GM18520 (cell line): ENCODE measurements at regions not wholly inside any gene's neighbourhood (a gene's known extent, or its start where the extent isn't known, plus 50 kb on each side); places are given as distances from the start of the nearest gene placed in this dataset.
"Not testable (repeated sequence)": the region's sequence is repeated elsewhere in the genome, so short reads cannot be mapped to it uniquely, and the experiment has no call there.

Experiments used
- ATAC-seq: cut with Tn5 transposase; IDR thresholded peaks from one replicate; pipeline ENCODE4 v1.9.1; 2021; ENCODE audit not compliant: unreplicated experiment

DNA sequence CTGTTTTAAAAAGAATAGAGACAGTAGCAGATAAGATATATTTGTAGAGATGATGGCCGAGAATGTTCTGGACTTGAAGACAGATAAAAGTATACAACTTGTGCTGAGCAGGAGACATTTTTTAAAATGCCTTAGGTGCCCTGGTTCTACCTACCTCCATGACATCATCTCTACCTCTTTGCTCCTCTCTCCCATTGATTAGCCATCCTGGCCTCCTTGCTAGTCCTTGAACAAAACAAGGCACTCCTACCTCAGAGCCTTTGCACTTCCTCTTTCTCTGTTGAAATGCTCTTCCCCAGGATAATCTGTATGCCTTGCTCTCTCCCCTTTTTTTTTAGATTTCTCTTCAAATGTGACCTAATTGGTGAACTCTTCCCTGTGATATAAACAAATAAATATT lies 92.6 kb upstream of the MAGI3 start:
- ATAC-seq: no peak

DNA sequence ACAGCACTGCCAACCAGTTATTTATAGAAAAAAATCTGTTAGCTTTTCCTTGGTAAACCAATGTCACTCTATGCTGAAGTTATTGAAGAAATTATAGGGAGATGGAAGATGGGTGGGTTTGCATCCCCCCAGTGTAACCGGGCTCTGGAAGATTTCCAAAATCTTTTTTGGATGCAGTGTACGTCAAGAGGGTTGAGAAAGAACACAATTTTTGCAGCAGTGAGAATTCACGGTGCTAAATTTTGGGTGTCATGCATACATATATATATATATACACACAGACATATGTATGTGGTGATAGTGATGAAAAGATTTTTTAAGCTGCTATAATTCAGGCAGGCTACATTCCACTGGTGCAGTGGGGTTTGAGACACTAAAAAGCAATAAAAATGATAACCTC lies 91.4 kb upstream of the MAGI3 start:
- no peak for ATAC-seq

DNA sequence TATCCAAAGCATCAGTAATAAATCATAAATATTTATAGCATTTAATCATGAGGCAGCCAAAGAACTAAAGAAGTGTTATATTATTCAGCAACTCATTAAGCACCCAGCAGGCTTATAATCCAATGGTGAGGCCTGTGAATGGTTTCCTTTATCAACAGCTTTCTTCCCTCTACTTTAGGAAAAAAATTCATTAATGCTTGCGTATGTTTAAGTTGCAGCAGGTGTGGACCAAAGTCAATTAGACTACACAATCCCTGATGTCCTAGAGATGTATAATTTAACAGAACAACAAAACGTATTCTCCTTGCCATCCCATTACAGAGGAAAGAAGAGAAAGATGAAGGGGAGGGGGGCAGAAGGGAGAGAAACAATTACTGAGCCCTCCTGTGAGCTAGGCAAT lies 87.7 kb upstream of the MAGI3 start:
- ATAC-seq: no peak

DNA sequence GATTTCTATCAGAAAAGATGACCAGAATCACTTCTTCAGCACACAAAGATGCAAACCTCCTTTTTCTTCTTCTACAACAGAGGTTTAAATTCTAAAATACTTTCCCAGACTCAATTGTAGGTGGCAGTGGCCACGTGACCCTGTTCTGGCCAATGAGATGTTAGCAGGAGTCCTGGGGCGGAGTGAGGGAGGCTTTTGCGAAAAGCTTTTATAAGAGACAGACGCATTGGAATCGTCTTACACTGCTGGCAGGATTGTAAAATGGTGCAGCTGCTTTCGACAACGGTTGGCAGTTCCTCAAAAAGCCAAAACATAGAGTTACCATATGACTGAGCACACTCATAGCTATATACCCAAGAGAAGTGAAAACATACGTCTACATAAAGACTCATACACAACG lies 87.0 kb upstream of the MAGI3 start:
- no peak for ATAC-seq

DNA sequence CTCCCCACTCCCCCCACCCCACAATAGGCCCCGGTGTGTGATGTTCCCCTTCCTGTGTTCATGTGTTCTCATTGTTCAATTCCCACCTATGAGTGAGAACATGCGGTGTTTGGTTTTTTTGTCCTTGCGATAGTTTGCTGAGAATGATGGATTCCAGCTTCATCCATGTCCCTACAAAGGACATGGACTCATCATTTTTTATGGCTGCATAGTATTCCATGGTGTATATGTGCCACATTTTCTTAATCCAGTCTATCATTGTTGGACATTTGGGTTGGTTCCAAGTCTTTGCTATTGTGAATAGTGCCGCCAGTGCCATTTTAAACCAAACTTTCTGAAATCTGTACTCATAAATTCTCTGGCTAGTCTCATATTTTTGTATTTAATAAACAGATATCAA lies 85.3 kb upstream of the MAGI3 start:
- ATAC-seq: not testable (repeated sequence)

DNA sequence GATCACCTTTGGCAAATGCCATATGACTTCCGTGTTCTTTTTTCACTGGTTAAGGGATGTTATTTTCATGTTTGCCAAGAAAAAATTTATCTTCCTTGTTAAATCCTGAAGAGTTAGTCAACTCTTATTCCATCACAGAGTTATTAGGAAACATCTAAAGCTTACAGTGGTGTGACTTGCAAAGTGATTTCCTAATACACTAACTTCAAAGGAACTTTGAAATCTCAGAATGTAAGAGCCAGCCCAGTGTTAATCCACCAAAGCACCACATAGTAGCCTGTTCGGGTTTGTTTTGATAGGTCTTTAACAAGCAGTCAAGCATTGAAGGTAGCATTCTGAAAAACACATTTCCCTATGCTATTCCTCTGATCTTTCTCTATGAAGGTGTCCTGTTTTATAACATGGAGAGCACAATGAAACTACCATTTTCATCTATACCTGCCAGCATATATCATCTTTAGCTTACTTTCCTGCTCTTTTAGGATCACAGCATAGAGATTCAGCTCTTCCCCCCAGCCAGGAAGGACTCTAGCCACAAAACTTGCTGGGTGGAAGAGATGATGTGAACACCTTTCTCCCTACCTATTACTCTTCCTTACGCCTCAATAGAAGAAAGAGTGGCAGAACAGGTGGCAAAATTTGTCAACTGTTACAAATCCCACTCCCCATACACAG lies 82.4 kb upstream of the MAGI3 start:
- ATAC-seq: no peak

DNA sequence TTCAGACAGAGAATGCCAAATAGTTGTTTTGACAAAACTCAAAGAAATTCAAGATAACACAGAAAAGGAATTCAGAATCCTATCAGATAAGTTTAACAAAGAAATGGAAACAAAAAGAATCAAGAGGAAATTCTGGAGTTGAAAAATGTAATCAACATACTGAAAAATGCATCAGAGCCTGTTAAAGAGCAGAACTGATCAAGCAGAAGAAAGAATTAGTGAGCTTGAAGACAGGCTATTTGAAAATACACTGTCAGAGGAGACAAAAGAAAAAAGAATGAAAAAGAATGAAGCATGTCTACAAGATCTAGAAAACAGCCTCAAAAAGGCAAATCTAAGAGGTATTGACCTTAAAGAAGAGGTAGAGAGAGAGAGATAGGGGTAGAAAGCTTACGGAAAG lies 77.7 kb upstream of the MAGI3 start:
- ATAC-seq: not testable (repeated sequence)

DNA sequence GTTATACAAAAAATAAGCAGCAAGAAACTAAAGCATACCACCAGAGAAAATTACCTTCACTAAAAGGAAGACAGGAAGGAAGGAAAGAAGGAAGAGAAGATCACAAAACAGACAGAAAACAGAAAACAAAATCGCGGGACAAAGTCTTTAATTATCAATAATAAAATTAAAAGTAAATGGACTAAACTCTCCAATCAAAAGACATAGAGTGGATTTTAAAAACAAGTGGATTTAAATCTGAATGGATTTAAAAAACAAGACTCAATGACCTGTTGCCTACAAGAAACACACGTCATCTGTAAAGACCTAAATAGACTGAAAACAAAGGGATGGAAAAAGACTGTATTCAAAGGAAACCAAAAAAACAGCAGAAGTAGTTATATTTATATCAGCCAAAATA lies 75.7 kb upstream of the MAGI3 start:
- no peak for ATAC-seq

DNA sequence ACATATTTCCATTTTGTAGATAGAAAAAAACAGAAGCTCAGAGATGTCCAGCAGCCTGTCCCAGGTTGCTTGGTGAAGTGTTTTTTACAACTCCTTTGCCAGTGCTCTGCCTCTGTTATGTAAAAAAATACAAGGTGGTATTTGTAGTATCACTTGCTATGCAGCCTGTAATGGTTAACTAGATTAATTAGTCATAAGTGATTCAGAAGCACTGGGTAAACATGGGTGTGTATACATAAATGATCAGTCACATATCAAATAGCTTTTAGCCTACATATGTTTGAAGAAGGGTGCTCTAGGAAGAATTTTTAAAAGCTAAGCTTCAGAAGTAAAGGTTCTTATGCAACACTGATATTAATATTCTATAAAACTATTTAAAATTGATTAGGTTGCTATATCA lies 70.0 kb upstream of the MAGI3 start:
- no peak for ATAC-seq

DNA sequence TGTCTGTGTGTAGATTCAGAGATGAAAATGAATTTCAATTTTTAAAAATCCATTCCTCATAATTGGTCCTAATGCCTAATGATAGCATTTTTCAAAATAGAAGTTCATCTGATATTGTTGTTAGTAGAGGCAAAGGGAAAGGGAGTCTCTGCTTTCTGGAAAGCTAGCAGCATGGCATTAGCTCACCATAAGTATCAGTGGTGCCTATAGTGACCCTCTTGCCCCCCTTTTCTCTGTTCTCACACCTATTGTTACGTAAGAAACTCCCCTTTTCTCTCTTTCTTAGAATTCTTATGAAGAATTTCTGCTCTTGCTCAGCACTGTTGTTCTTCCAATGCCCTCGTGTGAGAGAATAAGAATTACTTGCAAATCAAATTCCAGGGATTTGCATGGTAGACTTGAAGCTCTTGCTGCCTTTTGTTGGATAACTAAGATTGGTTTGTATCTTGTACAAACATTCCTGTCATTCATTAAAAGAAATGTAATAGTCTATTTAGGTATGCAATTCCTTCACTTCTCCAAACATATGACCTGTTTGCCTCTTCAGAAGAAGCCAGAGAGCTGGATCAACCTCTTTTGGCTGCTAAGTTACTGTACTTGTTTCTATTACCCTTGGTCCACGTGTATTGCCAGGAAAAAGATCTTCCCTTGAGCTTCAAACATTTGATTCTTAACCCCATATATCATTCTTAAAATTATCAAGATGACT lies 69.2 kb upstream of the MAGI3 start:
- ATAC-seq: no peak

DNA sequence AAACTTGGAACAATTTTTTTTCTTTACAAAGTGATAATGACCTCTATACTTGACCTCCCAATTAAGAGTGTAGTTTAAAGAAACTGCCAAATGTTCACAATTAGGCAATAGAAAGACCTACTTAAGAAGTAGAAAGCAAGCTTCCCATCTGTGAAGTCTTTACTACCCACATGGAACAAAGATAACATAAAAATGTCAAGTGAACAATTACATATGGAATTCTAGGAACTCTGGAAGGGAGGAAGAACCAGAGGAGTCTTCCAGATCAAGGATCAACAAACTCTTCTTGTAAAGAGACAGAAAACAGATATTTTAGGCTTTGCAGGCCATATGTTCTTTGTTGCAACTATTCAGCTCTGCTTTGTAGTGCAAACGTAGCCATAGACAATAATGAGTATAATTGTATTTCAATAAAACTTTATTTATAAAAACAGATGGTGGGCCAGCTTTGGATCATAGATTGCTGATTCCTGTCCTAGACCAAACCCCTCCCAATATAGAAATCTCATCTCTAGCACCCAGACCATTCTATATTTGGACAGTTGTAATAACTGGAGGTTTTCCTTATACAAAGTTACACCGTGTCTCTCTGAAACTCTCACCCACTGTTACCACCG lies 68.4 kb upstream of the MAGI3 start:
- no peak for ATAC-seq

DNA sequence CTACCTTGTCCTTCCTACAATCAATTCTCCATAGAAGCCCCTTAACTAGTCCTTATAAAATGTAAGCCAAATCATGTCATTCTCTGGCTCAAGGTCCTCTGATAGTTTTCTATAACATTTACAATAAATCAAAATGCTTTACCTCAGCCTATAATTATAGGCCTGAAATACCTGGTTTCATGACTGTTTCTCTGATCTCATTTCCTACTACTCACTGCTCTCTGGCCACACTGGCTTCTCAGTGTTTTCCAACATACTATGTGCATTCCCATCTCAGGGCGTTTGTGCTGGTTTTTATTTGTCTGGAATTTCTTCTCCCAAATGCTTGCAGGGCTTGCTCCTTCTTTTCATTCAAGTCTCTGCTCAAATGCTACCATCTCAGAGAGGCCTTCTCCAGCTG lies 67.9 kb upstream of the MAGI3 start:
- no peak for ATAC-seq

DNA sequence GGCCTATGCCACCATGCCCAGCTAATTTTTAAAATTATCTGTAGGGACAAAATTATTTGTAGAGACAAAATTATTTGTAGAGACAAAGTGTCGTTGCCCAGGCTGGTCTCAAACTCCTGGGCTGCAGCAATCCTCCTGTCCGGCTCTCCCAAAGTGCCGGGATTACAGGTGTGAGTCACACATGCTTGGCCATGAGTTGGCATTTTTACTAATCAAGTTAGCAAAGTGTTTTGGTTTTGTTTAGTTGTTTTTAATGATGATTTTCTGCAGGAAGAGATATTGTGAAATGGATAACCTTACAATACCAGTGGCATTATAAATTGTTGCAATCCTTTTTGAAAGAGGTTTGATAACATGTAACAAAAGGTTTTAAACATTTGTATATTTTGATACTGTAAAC lies 65.3 kb upstream of the MAGI3 start:
- no peak for ATAC-seq

DNA sequence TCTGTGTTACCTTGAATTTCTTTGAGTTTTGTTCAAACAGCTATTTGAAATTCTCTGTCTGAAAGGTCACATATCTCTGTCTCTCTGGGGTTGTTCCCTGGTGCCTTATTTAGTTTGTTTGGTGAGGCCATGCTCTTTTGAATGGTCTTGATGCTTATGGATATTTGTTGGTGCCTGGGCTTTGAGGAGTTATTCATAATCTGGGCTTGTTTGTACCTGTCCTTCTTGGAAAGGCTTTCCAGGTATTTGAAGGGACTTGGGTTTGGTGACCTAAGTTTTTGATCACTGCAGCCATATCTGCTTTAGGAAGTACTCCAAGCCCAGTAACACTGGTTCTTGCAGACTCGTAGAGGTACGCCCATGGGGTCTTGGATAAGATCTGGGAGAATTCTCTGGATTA lies 63.3 kb upstream of the MAGI3 start:
- ATAC-seq: no peak

DNA sequence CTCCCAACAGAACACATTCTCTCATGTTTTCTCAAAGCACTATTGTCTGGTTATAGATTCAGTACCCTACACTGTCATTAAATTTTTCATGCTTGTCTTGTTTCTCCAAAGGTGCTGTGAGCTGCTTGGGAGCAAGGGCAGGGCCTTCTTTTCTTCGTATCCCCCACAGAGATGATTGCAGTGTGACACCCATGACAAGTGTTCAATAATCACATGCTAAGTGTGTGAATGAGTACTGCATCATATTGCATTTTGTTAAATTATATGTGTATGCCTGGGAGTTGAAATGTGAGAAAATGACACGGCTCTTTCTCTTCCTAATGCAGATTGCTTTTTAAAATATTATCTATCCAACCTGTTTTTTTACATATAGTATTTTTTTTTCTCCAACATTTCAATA lies 57.3 kb upstream of the MAGI3 start:
- no peak for ATAC-seq

DNA sequence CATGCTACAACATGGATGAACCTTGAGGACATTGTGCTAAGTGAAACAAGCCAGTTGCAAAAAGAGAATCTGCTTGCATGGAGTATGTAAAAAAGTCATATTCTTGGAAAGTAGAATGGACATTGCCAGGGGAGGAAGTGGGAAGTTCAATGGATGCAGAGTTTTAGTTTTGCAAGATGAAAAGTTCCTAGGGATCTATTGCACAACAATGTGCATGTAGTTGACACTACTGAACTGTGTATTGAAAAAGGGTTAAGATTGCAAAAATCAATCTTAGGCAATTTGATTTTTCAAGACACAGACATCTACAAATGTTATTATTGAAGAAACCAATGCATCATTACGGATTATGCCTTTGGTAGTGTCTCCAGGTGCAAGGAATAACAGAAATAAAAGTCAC lies 50.3 kb upstream of the MAGI3 start:
- ATAC-seq: no peak
